ENCODE measurements at regions not wholly inside any gene's neighbourhood (a gene's known extent, or its start where the extent isn't known, plus 50 kb on each side); places are given as distances from the start of the nearest gene placed in this dataset.

DNA sequence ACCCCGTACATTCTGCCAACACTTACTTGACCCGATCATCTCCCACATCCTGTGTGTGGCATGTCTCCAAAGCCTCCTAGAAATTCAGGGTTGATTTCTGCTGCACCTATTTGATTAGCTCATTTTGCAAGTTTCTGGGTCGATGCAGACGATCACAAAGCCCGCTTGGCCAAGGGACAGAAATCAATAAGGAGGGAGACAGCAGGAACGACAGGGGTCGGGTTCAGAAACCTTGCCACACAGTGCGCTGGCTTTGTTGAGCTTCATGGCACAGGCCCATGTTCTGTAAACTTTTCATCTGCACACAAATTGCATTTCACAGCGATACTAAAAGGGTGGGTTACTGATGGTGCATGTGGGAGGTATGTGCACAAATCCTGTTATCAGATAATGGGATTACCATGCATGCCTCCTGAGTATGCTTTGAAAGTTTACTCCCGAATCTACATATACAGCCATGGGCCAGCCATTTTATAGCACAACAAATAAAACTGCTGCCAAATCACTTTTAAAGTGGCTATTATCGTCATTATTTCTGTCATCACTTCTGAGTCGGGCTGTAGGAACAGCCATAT lies 95.9 kb upstream of the ATP11B start:
- TF ChIP-seq TAF1 (IDR thresholded peaks at IDR 0.05; ENCODE audit: low read depth, low read length) = no peak
- TF ChIP-seq POU2F2 (IDR thresholded peaks at IDR 0.05; ENCODE audit: low read depth, low read length) = no peak
- TF ChIP-seq SPI1 (IDR thresholded peaks at IDR 0.05; ENCODE audit: low read depth, low read length) = no peak
- TF ChIP-seq POLR2A (IDR thresholded peaks at IDR 0.05; ENCODE audit: low read depth, low read length) = no peak
- DNase-seq (ENCODE audit: insufficient read length, low spot score) (no peak), FAIRE-seq (no peak)

DNA sequence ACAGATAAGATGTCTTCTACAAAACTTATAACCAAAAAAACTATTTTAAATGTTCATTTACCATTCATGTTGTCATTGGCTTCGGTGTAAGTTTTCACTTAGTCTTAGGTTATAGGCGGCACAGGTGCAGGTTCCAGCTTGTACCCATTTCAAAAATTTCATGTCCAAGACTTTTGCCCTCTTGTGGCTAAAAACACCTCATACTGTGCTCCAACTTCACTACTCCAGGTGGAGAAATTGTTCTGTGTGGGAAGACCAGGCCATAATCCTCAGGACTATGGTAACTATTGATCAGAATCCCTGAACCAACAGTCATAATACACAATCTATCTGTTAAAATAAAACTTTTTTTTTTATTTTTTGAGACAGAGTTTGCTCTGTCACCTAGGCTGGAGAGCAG lies 95.2 kb upstream of the ATP11B start:
- TF ChIP-seq POU2F2 (IDR thresholded peaks at IDR 0.05; ENCODE audit: low read depth, low read length) = no peak
- no peak for TF ChIP-seq SPI1 (IDR thresholded peaks at IDR 0.05; ENCODE audit: low read depth, low read length)
- no peak for TF ChIP-seq POLR2AphosphoS5 (IDR thresholded peaks at IDR 0.05; ENCODE audit: low read depth, low read length)
- no peak for TF ChIP-seq TAF1 (IDR thresholded peaks at IDR 0.05; ENCODE audit: low read depth, low read length)
- no peak for TF ChIP-seq PAX5 (IDR thresholded peaks at IDR 0.05; ENCODE audit: insufficient read depth, low read length, severe bottlenecking)
- no peak for TF ChIP-seq POLR2A (IDR thresholded peaks at IDR 0.05; ENCODE audit: low read depth, low read length)
- FAIRE-seq (no peak), DNase-seq (ENCODE audit: insufficient read length, low spot score) (no peak)

DNA sequence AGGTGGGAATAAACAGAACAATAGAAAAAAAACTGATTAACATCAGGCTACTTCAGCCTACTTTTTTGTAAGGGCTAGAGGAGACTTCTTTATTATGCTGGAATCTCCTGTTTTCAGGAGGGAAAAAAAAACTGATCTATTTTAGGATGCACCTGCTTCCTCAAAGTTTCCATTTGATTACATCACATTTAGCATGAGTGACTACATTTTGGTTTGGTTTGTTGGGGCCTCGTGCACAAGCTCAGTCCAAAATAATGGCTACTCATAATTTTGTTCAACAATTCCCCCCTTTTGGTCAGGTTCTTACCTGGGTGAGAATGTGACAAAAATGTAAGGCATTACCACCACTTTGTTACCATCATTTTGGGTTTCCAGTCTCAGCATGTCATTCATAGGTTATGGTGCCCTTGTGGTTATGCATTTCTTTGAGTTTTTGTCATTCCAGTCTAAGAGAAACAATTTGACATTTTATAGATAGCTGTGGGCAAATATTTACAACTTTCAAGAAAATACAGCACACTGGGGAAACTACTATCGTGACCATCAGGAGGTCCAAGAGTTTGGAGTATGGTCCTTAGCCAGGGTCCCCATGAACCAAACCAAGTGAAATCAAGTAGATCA lies 93.6 kb upstream of the ATP11B start:
- FAIRE-seq (no peak), DNase-seq (ENCODE audit: insufficient read length, low spot score) (no peak)
- TF ChIP-seq POU2F2 (IDR thresholded peaks at IDR 0.05; ENCODE audit: low read depth, low read length) (no peak), POLR2A (IDR thresholded peaks at IDR 0.05; ENCODE audit: low read depth, low read length) (no peak), POLR2AphosphoS5 (IDR thresholded peaks at IDR 0.05; ENCODE audit: low read depth, low read length) (no peak), TAF1 (IDR thresholded peaks at IDR 0.05; ENCODE audit: low read depth, low read length) (no peak), PAX5 (IDR thresholded peaks at IDR 0.05; ENCODE audit: insufficient read depth, low read length, severe bottlenecking) (no peak), SPI1 (IDR thresholded peaks at IDR 0.05; ENCODE audit: low read depth, low read length) (no peak)

DNA sequence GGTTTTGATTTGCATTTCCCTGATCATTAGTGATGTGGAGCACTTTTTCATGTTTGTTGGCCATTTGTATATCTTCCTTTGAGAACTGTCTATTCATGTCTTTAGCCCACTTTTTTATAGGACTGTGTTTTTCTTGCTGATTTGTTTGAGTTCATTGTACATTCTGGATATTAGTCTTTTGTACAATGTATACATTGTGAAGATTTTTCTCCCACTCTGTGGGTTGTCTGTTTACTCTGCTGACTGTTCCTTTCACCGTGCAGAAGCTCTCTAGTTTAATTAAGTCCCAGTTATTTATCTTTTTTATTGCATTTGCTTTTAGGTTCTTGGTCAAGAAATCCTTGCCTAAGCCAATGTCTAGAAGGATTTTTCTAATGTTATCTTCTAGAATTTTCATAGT lies 91.1 kb upstream of the ATP11B start:
- FAIRE-seq = no peak
- DNase-seq (ENCODE audit: insufficient read length, low spot score) = no peak

DNA sequence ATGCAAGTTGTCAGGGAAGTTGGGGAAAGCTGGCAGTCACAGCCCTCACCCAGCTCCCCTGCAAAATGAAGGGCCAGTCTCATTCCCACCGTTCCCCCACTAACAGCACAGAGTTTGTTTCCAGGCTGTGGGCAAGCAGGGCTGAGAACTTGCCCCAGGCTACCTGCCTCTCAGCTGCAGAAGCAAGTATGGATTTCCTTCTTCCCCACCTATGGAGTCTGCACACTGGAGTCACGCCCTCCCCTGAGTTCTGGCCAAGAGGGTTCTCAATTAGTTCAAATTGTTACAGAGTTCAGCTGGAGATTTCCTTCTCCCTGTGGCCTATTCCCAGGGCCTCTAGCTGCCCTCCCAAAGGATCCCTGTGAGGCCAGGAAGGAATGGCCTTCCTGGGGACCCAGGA lies 90.1 kb upstream of the ATP11B start:
- FAIRE-seq (no peak), DNase-seq (ENCODE audit: insufficient read length, low spot score) (no peak)
- TF ChIP-seq PAX5 (IDR thresholded peaks at IDR 0.05; ENCODE audit: insufficient read depth, low read length, severe bottlenecking) (no peak), POLR2AphosphoS5 (IDR thresholded peaks at IDR 0.05; ENCODE audit: low read depth, low read length) (no peak), POU2F2 (IDR thresholded peaks at IDR 0.05; ENCODE audit: low read depth, low read length) (no peak), SPI1 (IDR thresholded peaks at IDR 0.05; ENCODE audit: low read depth, low read length) (no peak), TAF1 (IDR thresholded peaks at IDR 0.05; ENCODE audit: low read depth, low read length) (no peak), POLR2A (IDR thresholded peaks at IDR 0.05; ENCODE audit: low read depth, low read length) (no peak)

More for the DNA sequence above, 91.1 kb upstream of the ATP11B start:
- no peak for TF ChIP-seq PAX5 (IDR thresholded peaks at IDR 0.05; ENCODE audit: insufficient read depth, low read length, severe bottlenecking)
- TF ChIP-seq TAF1 (IDR thresholded peaks at IDR 0.05; ENCODE audit: low read depth, low read length) = no peak
- no peak for TF ChIP-seq POLR2AphosphoS5 (IDR thresholded peaks at IDR 0.05; ENCODE audit: low read depth, low read length)
- TF ChIP-seq SPI1 (IDR thresholded peaks at IDR 0.05; ENCODE audit: low read depth, low read length) = no peak
- TF ChIP-seq POLR2A (IDR thresholded peaks at IDR 0.05; ENCODE audit: low read depth, low read length) = no peak
- no peak for TF ChIP-seq POU2F2 (IDR thresholded peaks at IDR 0.05; ENCODE audit: low read depth, low read length)

DNA sequence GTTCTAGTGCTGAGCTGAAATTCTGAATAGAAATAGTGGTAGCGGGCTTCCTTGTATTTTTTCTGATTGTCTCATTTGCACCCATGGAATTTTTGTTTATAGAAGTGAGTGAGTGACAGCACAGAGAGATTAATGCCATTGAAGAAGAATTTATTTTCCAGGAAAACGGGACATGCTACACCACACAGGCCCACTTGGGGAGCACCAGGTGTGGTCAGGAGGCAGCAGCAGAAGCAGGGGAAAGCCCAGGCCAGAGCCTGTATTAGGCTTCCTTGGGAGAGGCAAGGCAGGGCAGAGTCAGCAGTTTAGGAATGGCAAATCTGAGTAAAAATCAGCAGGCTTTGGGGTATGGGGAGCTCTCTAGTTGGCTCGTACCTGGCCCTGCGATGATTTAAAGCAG lies 88.4 kb upstream of the ATP11B start:
- no peak for FAIRE-seq
- DNase-seq (ENCODE audit: insufficient read length, low spot score) = no peak
- no peak for TF ChIP-seq TAF1 (IDR thresholded peaks at IDR 0.05; ENCODE audit: low read depth, low read length)
- no peak for TF ChIP-seq SPI1 (IDR thresholded peaks at IDR 0.05; ENCODE audit: low read depth, low read length)
- no peak for TF ChIP-seq POLR2A (IDR thresholded peaks at IDR 0.05; ENCODE audit: low read depth, low read length)
- no peak for TF ChIP-seq POLR2AphosphoS5 (IDR thresholded peaks at IDR 0.05; ENCODE audit: low read depth, low read length)
- no peak for TF ChIP-seq PAX5 (IDR thresholded peaks at IDR 0.05; ENCODE audit: insufficient read depth, low read length, severe bottlenecking)
- TF ChIP-seq POU2F2 (IDR thresholded peaks at IDR 0.05; ENCODE audit: low read depth, low read length) = no peak

DNA sequence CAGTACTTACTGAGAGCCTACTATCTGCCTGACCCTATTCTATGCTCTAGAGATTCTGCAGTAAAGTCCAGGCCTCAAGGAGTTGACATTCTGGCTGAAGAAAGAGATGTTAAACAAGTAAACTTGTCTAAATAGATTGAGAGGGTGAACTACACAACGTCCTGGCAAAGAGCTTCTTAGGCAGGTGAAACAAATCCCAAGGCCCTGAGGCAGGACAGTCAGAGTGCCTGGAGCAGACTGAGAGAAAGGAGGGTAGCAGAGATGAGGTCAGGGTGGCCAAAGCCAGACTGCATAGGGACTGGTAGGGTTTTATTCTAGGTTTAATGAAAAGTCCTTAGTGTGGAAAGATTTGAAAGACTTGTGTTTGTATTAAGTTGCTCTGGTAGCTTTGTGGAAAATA lies 84.5 kb upstream of the ATP11B start:
- no peak for DNase-seq (ENCODE audit: insufficient read length, low spot score)
- no peak for FAIRE-seq
- TF ChIP-seq POU2F2 (IDR thresholded peaks at IDR 0.05; ENCODE audit: low read depth, low read length) (no peak), SPI1 (IDR thresholded peaks at IDR 0.05; ENCODE audit: low read depth, low read length) (no peak), POLR2A (IDR thresholded peaks at IDR 0.05; ENCODE audit: low read depth, low read length) (no peak), POLR2AphosphoS5 (IDR thresholded peaks at IDR 0.05; ENCODE audit: low read depth, low read length) (no peak), PAX5 (IDR thresholded peaks at IDR 0.05; ENCODE audit: insufficient read depth, low read length, severe bottlenecking) (no peak), TAF1 (IDR thresholded peaks at IDR 0.05; ENCODE audit: low read depth, low read length) (no peak)

DNA sequence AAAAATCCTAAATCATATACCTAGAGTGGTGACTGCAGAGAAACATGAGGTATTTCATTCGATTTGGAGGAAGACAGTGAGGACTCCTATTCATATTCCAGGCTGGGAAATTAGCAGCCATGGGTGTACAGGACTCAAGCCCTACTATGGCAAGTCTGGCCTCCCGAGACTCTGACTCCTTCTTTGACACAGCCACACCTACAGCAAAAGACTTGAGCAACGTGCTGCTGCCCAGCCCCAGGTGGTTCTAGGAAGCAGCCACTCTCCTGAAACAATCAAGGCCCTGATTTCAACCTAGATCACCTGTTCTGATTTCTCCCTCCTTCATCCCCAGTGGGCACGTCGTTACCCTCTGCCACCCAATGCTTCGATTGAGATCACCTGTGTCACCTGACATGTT lies 84.0 kb upstream of the ATP11B start:
- TF ChIP-seq POLR2AphosphoS5 (IDR thresholded peaks at IDR 0.05; ENCODE audit: low read depth, low read length) (no peak), POLR2A (IDR thresholded peaks at IDR 0.05; ENCODE audit: low read depth, low read length) (no peak), SPI1 (IDR thresholded peaks at IDR 0.05; ENCODE audit: low read depth, low read length) (no peak), PAX5 (IDR thresholded peaks at IDR 0.05; ENCODE audit: insufficient read depth, low read length, severe bottlenecking) (no peak), TAF1 (IDR thresholded peaks at IDR 0.05; ENCODE audit: low read depth, low read length) (no peak), POU2F2 (IDR thresholded peaks at IDR 0.05; ENCODE audit: low read depth, low read length) (no peak)
- FAIRE-seq = no peak
- no peak for DNase-seq (ENCODE audit: insufficient read length, low spot score)

DNA sequence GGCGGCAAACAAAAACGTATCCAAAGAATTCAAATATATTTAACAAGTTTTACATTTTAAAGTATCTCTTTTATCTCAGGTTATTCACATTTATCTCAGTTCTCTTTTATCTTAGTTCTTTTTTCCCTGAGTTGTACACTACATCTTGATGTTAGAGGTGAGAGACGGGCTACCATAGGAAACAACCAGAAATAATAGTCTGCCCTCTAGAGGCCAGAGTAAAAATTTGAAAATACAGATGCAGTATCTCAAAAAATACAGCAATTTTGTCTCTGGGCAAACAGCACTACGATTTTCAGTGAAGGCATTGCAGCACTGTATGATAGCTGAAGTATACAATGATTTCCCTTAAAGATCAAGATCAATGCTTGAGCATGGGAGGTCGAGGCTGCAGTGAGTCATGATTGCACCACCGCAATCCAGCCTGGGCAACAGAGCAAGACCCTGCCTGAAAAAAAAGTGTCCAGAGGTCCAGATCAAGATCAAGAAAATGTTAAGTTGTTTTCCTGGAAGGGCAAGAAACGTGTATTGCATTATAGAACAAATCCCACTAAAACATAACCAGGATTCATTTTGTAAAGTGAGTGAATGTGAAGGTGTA lies 82.6 kb upstream of the ATP11B start:
- FAIRE-seq (peak; percentile 33), DNase-seq (ENCODE audit: insufficient read length, low spot score) (no peak)
- TF ChIP-seq POLR2A (IDR thresholded peaks at IDR 0.05; ENCODE audit: low read depth, low read length) (no peak), POLR2AphosphoS5 (IDR thresholded peaks at IDR 0.05; ENCODE audit: low read depth, low read length) (no peak), PAX5 (IDR thresholded peaks at IDR 0.05; ENCODE audit: insufficient read depth, low read length, severe bottlenecking) (no peak), SPI1 (IDR thresholded peaks at IDR 0.05; ENCODE audit: low read depth, low read length) (no peak), POU2F2 (IDR thresholded peaks at IDR 0.05; ENCODE audit: low read depth, low read length) (no peak), TAF1 (IDR thresholded peaks at IDR 0.05; ENCODE audit: low read depth, low read length) (no peak)
